B cell (primary cell): ENCODE measurements at regions not wholly inside any gene's neighbourhood (a gene's known extent, or its start where the extent isn't known, plus 50 kb on each side); places are given as distances from the start of the nearest gene placed in this dataset.
"Not testable (repeated sequence)": the region's sequence is repeated elsewhere in the genome, so short reads cannot be mapped to it uniquely, and the experiment has no call there.

Experiments
- ATAC-seq: fragments of 200-7000 bp; cut with Tn5 transposase; one replicate; pipeline ENCODE4 v1.10.0; 2021; ENCODE audit warnings: low read depth, mild to moderate bottlenecking, moderate number of reproducible peaks, moderate library complexity
- CTCF ChIA-PET: fragments of 350-600 bp; sonication (Branson Sonifier 250); formaldehyde crosslinking; loops from one replicate; lab custom pipeline; 2021; ENCODE audit warnings: antibody characterized with exemption, inconsistent platforms; lab: Charles Lee
- POLR2A ChIA-PET: fragments of 350-600 bp; sonication (Branson Sonifier 250); formaldehyde crosslinking; loops from one replicate; lab custom pipeline; 2021; ENCODE audit warnings: antibody characterized with exemption; lab: Charles Lee
- DNase-seq: peaks from one replicate; pipeline ENCODE4 v3.0.0; 2013
- H2AFZ ChIP-seq: 2 replicates; pipeline ENCODE4 v1.6.1; 2012; ENCODE audit warnings: mild to moderate bottlenecking, low read depth, low read length; ENCODE audit not compliant: insufficient read depth, poor library complexity, severe bottlenecking
- H3K27ac ChIP-seq, 2 donors: 1 replicate in 1 of 2; 2 replicates in 1 of 2; pipeline ENCODE4 v1.5.1; 2012 to 2013; ENCODE audit warnings: low read length in 2 of 2, mild to moderate bottlenecking in 2 of 2, moderate library complexity in 1 of 2
- H3K27me3 ChIP-seq, 4 experiments: fragments of 200-600 bp in 1 of 4; sonication (generic) in 1 of 4; replicated peaks in 1 of 4; 1 replicate in 2 of 4; 2 replicates in 2 of 4; pipeline versions ENCODE4 v1.6.1 to v1.7.0; 2013 to 2016; ENCODE audit warnings: low read length in 3 of 4, mild to moderate bottlenecking in 2 of 4, mixed read lengths in 1 of 4, moderate library complexity in 1 of 4; ENCODE audit not compliant: insufficient read depth in 4 of 4, control insufficient read depth in 3 of 4; ENCODE audit errors: control extremely low read depth in 1 of 4
- H3K36me3 ChIP-seq, 2 experiments: replicated peaks in 1 of 2; 1 replicate in 1 of 2; 2 replicates in 1 of 2; pipeline versions ENCODE4 v1.6.1 to v1.7.1; 2013; ENCODE audit warnings: low read length in 1 of 2; ENCODE audit not compliant: insufficient read depth in 2 of 2, control insufficient read depth in 1 of 2; ENCODE audit errors: control extremely low read depth in 1 of 2, extremely low read depth in 1 of 2
- H3K4me1 ChIP-seq, 2 donors: fragments of 200-600 bp in 1 of 2; sonication (generic) in 1 of 2; 1 replicate in 1 of 2; 2 replicates in 1 of 2; pipeline versions ENCODE4 v1.5.1 to v1.6.1; 2013 to 2017; ENCODE audit warnings: low read length in 2 of 2; ENCODE audit not compliant: control insufficient read depth in 2 of 2, insufficient read depth in 2 of 2
- H3K4me2 ChIP-seq: replicated peaks from 2 replicates; pipeline ENCODE3; 2012; ENCODE audit warnings: mild to moderate bottlenecking, low read depth, low read length; ENCODE audit not compliant: poor library complexity, severe bottlenecking
- H3K4me3 ChIP-seq, 5 experiments: fragments of 200-600 bp in 1 of 5; sonication (generic) in 1 of 5; 1 replicate in 3 of 5; 2 replicates in 2 of 5; pipeline versions ENCODE4 v1.5.1 to v1.7.0; 2011 to 2016; ENCODE audit warnings: low read length in 4 of 5, mild to moderate bottlenecking in 4 of 5, low read depth in 2 of 5, control low read depth in 1 of 5, moderate library complexity in 1 of 5; ENCODE audit not compliant: insufficient read depth in 1 of 5; ENCODE audit errors: control extremely low read depth in 1 of 5, extremely low read depth in 1 of 5
- H3K79me2 ChIP-seq: fragments of 200-600 bp; sonication (generic); one replicate; pipeline ENCODE4 v1.6.0; 2016; ENCODE audit warnings: low read length; ENCODE audit not compliant: control insufficient read depth, insufficient read depth
- H3K9ac ChIP-seq: fragments of 200-600 bp; sonication (generic); 2 replicates; pipeline ENCODE4 v1.6.1; 2017; ENCODE audit warnings: mild to moderate bottlenecking, low read length, moderate library complexity
- H3K9me3 ChIP-seq, 3 donors: one replicate each; pipeline versions ENCODE4 v1.6.1 to v1.7.1; 2013; ENCODE audit warnings: low read length in 2 of 3; ENCODE audit not compliant: control insufficient read depth in 2 of 3, insufficient read depth in 1 of 3; ENCODE audit errors: control extremely low read depth in 1 of 3
- H4K20me1 ChIP-seq: 2 replicates; pipeline ENCODE4 v1.6.0; 2012; ENCODE audit warnings: mild to moderate bottlenecking, low read length; ENCODE audit not compliant: insufficient read depth, control insufficient read depth, poor library complexity, severe bottlenecking
- H3K27ac Mint-ChIP-seq: one replicate; pipeline ENCODE4 v1.8.0; 2021; ENCODE audit warnings: mixed read lengths
- H3K27me3 Mint-ChIP-seq: one replicate; pipeline ENCODE4 v1.8.0; 2021; ENCODE audit warnings: mixed read lengths
- H3K4me1 Mint-ChIP-seq: one replicate; pipeline ENCODE4 v1.8.0; 2021; ENCODE audit warnings: mixed read lengths
- H3K4me3 Mint-ChIP-seq: one replicate; pipeline ENCODE4 v1.8.0; 2021; ENCODE audit warnings: mixed read lengths
- H3K9me3 Mint-ChIP-seq: one replicate; pipeline ENCODE4 v1.8.0; 2022; ENCODE audit warnings: mixed read lengths; ENCODE audit not compliant: insufficient read depth
- EZH2 ChIP-seq: IDR thresholded peaks from 2 replicates; pipeline ENCODE4 v1.6.1; 2012; ENCODE audit warnings: borderline replicate concordance, low read depth, mild to moderate bottlenecking, moderate library complexity, low read length; ENCODE audit not compliant: insufficient read depth, poor library complexity, severe bottlenecking
- WGBS: methylation state at CpG from one replicate; pipeline ENCODE4 v1.1.5; 2013; ENCODE audit warnings: missing lambda C conversion rate; ENCODE audit not compliant: insufficient coverage; 5-methylcytosine and 5-hydroxymethylcytosine counted together
- intact Hi-C: fragments of 100-400 bp; cut with micrococcal nuclease; formaldehyde crosslinking; loops from one replicate; pipeline ENCODE4 v1.10.0; 2022
- TF ChIP-seq, protein P1 (sequence below): fragments of 200-600 bp; IDR thresholded peaks from one replicate; pipeline ENCODE4 v1.8.0; 2022; ENCODE audit warnings: antibody characterized with exemption, mild to moderate bottlenecking

- H3K9ac ChIP-seq, H3K4me1 ChIP-seq, H2AFZ ChIP-seq, H3K27me3 ChIP-seq, DNase-seq, ATAC-seq, intact Hi-C loops, H3K9me3 Mint-ChIP-seq, H3K4me1 Mint-ChIP-seq, H4K20me1 ChIP-seq, H3K27me3 Mint-ChIP-seq, POLR2A ChIA-PET, CTCF ChIA-PET, H3K36me3 ChIP-seq, H3K4me3 ChIP-seq, H3K4me3 Mint-ChIP-seq, H3K4me2 ChIP-seq, H3K27ac ChIP-seq, H3K9me3 ChIP-seq, H3K79me2 ChIP-seq, H3K27ac Mint-ChIP-seq: not testable (repeated sequence)
- WGBS, result 37% methylated on average over 9 of the region's 9 CpGs
Measured at GRCh38 chr4:59560141-59560648, 1639.9 kb upstream of the ADGRL3 start.

DNA sequence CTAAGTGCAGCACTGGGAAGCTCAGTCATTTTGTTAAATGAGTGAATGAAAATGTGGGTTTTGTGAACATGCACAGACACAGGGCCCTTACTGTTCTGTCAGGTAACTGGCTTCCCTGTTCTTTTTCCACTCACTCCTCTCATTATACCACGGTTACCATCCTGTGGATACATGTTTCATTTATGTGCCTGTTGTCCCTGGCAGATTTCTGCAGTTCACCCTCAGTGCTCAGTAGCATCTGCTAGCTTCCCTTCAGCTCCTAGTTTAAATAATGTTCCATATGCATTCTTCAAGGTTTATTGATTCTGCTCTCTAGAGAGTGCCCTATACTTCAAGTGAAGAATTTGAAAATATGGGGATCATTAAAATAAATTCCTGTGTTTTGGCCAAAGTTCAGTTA lies 1634.3 kb upstream of the ADGRL3 start:
- Histone ChIP-seq H3K36me3 (no peaks in the 10 kb centered on the region), H3K4me2 (no peak overlapping the region), H3K4me3 (no peak overlapping the region), H4K20me1 (no peaks in the 10 kb centered on the region), H3K79me2 (no peaks in the 10 kb centered on the region), H2AFZ (no peak overlapping the region), H3K27me3 (no peaks in the 10 kb centered on the region), H3K4me1 (no peaks in the 10 kb centered on the region), H3K9ac (no peak overlapping the region), H3K27ac (no peak overlapping the region), H3K9me3 (no peaks in the 10 kb centered on the region)
- TF ChIP-seq, protein P1, sequence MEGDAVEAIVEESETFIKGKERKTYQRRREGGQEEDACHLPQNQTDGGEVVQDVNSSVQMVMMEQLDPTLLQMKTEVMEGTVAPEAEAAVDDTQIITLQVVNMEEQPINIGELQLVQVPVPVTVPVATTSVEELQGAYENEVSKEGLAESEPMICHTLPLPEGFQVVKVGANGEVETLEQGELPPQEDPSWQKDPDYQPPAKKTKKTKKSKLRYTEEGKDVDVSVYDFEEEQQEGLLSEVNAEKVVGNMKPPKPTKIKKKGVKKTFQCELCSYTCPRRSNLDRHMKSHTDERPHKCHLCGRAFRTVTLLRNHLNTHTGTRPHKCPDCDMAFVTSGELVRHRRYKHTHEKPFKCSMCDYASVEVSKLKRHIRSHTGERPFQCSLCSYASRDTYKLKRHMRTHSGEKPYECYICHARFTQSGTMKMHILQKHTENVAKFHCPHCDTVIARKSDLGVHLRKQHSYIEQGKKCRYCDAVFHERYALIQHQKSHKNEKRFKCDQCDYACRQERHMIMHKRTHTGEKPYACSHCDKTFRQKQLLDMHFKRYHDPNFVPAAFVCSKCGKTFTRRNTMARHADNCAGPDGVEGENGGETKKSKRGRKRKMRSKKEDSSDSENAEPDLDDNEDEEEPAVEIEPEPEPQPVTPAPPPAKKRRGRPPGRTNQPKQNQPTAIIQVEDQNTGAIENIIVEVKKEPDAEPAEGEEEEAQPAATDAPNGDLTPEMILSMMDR, result no peak
- TF ChIP-seq EZH2, result no peak
- Mint-ChIP-seq H3K4me1 (peaks cover under 1% of the 10 kb centered on the region), H3K27me3 (no peaks in the 10 kb centered on the region), H3K4me3 (no peak overlapping the region), H3K9me3 (no peaks in the 10 kb centered on the region), H3K27ac (no peak overlapping the region)
- ATAC-seq (no peak), DNase-seq (no peak)
- POLR2A ChIA-PET, result no interaction called here
- intact Hi-C loops, result no loop called here
- WGBS, result 71% methylated on average over 1 of the region's 1 CpG
- CTCF ChIA-PET, result no interaction called here
